Astrocyte (in vitro differentiated cells and primary cell): ENCODE measurements at regions not wholly inside any gene's neighbourhood (a gene's known extent, or its start where the extent isn't known, plus 50 kb on each side); places are given as distances from the start of the nearest gene placed in this dataset.

Source experiments
- DNase-seq: peaks from one replicate; pipeline ENCODE4 v3.0.0-alpha.2; 2010; ENCODE audit warnings: low read depth
- FAIRE-seq: peaks from 2 replicates; lab custom pipeline; 2011; peaks lifted over from hg19 to GRCh38; lab: Jason Lieb, UNC
- H2AFZ ChIP-seq: 2 replicates; pipeline ENCODE4 v1.6.0; 2012; ENCODE audit warnings: low read depth, low read length, inconsistent platforms
- H3K27ac ChIP-seq: 2 replicates; pipeline ENCODE4 v1.5.1; 2011; ENCODE audit warnings: low read depth, low read length, inconsistent platforms
- H3K27me3 ChIP-seq: 2 replicates; pipeline ENCODE4 v1.6.0; 2011; ENCODE audit warnings: low read length, inconsistent platforms; ENCODE audit not compliant: insufficient read depth
- H3K36me3 ChIP-seq: 2 replicates; pipeline ENCODE4 v1.5.1; 2011; ENCODE audit warnings: low read length, inconsistent platforms; ENCODE audit not compliant: insufficient read depth
- H3K4me1 ChIP-seq: 2 replicates; pipeline ENCODE4 v1.5.1; 2011; ENCODE audit warnings: low read length, inconsistent platforms; ENCODE audit not compliant: insufficient read depth
- H3K4me2 ChIP-seq: 2 replicates; pipeline ENCODE4 v1.6.0; 2012; ENCODE audit warnings: low read length, inconsistent platforms
- H3K4me3 ChIP-seq: 2 replicates; pipeline ENCODE4 v1.5.1; 2011; ENCODE audit warnings: low read depth, mild to moderate bottlenecking, low read length, inconsistent platforms; ENCODE audit not compliant: insufficient read depth
- H3K79me2 ChIP-seq: 2 replicates; pipeline ENCODE4 v1.6.0; 2012; ENCODE audit warnings: mild to moderate bottlenecking, low read length, inconsistent platforms; ENCODE audit not compliant: insufficient read depth
- H3K9ac ChIP-seq: 2 replicates; pipeline ENCODE4 v1.6.0; 2012; ENCODE audit warnings: mild to moderate bottlenecking, low read length, inconsistent platforms
- H3K9me3 ChIP-seq: 2 replicates; pipeline ENCODE4 v1.5.1; 2012; ENCODE audit warnings: low read depth, mild to moderate bottlenecking, low read length, inconsistent platforms; ENCODE audit not compliant: insufficient read depth
- H4K20me1 ChIP-seq: 2 replicates; pipeline ENCODE4 v1.6.0; 2012; ENCODE audit warnings: low read length, inconsistent platforms; ENCODE audit not compliant: insufficient read depth
- H3K27ac Mint-ChIP-seq: one replicate; pipeline ENCODE4 v1.8.0; 2021; ENCODE audit warnings: mild to moderate bottlenecking, mixed read lengths; ENCODE audit not compliant: unreplicated experiment
- H3K27me3 Mint-ChIP-seq: one replicate; pipeline ENCODE4 v1.8.0; 2021; ENCODE audit warnings: low read depth, mixed read lengths; ENCODE audit not compliant: unreplicated experiment
- H3K36me3 Mint-ChIP-seq: one replicate; pipeline ENCODE4 v1.8.0; 2021; ENCODE audit warnings: low read depth, mixed read lengths; ENCODE audit not compliant: unreplicated experiment
- H3K4me1 Mint-ChIP-seq: one replicate; pipeline ENCODE4 v1.8.0; 2021; ENCODE audit warnings: low read depth, mixed read lengths; ENCODE audit not compliant: unreplicated experiment
- H3K4me3 Mint-ChIP-seq: one replicate; pipeline ENCODE4 v1.8.0; 2021; ENCODE audit warnings: mild to moderate bottlenecking, moderate library complexity, mixed read lengths; ENCODE audit not compliant: unreplicated experiment
- H3K9me3 Mint-ChIP-seq: one replicate; pipeline ENCODE4 v1.8.0; 2021; ENCODE audit warnings: mild to moderate bottlenecking, mixed read lengths; ENCODE audit not compliant: unreplicated experiment
- EZH2 ChIP-seq: IDR thresholded peaks from 2 replicates; pipeline ENCODE4 v1.6.1; 2012; ENCODE audit warnings: mild to moderate bottlenecking, low read length, inconsistent platforms; ENCODE audit not compliant: insufficient read depth
- TF ChIP-seq, protein P1 (sequence below): IDR thresholded peaks from 2 replicates; pipeline ENCODE4 v1.5.1; 2011; ENCODE audit warnings: low read depth, mild to moderate bottlenecking, inconsistent platforms, low read length, moderate library complexity; ENCODE audit not compliant: insufficient read depth

DNA sequence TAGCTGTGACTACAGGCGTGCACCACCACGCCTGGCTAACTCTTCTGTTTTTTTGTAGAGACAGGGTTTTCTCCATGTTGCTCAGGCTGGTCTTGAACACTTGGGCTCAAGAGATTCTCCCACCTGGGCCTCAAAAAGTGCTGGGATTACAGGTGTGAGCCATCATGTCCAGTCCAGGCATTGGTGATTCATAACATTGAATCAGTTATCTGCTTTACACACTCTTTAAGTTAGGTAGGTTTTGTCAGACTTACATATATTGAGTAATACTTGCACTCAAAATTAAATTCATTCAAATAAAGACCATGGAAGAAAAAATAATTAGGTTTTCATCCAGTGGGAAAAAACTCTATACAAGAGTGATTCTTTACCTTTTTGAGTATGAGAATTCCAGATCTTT lies 93.2 kb upstream of the XPO1 start:
- DNase-seq (no peak), FAIRE-seq (no peak)
- no peaks in the 10 kb centered on the region for H3K36me3 Mint-ChIP-seq
- no peaks in the 10 kb centered on the region for H3K36me3 ChIP-seq
- H3K9me3 Mint-ChIP-seq: no peaks in the 10 kb centered on the region
- H3K4me3 Mint-ChIP-seq: no peak overlapping the region
- H3K4me2 ChIP-seq: no peak overlapping the region
- H3K4me1 Mint-ChIP-seq: peaks cover 7% of the 10 kb centered on the region
- H3K27ac ChIP-seq: no peak overlapping the region
- peaks cover 11% of the 10 kb centered on the region for H3K4me1 ChIP-seq
- no peak overlapping the region for H3K9ac ChIP-seq
- H3K9me3 ChIP-seq: no peaks in the 10 kb centered on the region
- no peak overlapping the region for H2AFZ ChIP-seq
- H4K20me1 ChIP-seq: no peaks in the 10 kb centered on the region
- no peak overlapping the region for H3K4me3 ChIP-seq
- no peak for TF ChIP-seq EZH2
- TF ChIP-seq, protein P1, sequence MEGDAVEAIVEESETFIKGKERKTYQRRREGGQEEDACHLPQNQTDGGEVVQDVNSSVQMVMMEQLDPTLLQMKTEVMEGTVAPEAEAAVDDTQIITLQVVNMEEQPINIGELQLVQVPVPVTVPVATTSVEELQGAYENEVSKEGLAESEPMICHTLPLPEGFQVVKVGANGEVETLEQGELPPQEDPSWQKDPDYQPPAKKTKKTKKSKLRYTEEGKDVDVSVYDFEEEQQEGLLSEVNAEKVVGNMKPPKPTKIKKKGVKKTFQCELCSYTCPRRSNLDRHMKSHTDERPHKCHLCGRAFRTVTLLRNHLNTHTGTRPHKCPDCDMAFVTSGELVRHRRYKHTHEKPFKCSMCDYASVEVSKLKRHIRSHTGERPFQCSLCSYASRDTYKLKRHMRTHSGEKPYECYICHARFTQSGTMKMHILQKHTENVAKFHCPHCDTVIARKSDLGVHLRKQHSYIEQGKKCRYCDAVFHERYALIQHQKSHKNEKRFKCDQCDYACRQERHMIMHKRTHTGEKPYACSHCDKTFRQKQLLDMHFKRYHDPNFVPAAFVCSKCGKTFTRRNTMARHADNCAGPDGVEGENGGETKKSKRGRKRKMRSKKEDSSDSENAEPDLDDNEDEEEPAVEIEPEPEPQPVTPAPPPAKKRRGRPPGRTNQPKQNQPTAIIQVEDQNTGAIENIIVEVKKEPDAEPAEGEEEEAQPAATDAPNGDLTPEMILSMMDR: no peak
- no peaks in the 10 kb centered on the region for H3K27me3 ChIP-seq
- no peaks in the 10 kb centered on the region for H3K79me2 ChIP-seq
- no peak overlapping the region for H3K27ac Mint-ChIP-seq
- peaks cover 3% of the 10 kb centered on the region for H3K27me3 Mint-ChIP-seq

DNA sequence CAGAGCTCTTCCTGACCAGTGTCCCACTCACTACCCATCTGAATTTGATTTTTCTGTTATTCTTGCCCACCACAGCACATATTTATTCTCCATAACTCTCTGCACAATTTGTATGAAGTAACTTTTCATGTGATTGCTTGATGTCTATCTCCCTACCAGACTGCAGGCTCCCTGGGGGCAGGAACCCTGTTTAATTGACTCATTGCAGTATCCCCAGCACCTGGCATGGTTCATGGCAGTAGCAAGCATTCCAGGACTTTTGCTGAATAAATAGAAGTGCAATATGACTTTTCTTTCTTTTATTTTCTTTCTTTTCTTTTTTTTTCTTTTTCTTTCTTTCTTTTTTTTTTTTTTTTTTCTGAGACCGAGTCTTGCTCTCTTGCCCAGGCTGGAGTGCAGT lies 88.7 kb upstream of the XPO1 start:
- Histone ChIP-seq H3K9me3 (no peaks in the 10 kb centered on the region), H3K36me3 (no peaks in the 10 kb centered on the region), H3K79me2 (no peaks in the 10 kb centered on the region), H3K4me3 (no peak overlapping the region), H3K27ac (no peak overlapping the region), H3K4me2 (no peak overlapping the region), H3K4me1 (no peaks in the 10 kb centered on the region), H4K20me1 (no peaks in the 10 kb centered on the region), H3K9ac (no peak overlapping the region), H3K27me3 (no peaks in the 10 kb centered on the region), H2AFZ (no peak overlapping the region)
- Mint-ChIP-seq H3K4me3 (no peak overlapping the region), H3K36me3 (no peaks in the 10 kb centered on the region), H3K27me3 (peaks cover 4% of the 10 kb centered on the region), H3K9me3 (no peaks in the 10 kb centered on the region), H3K27ac (no peak overlapping the region), H3K4me1 (no peaks in the 10 kb centered on the region)
- FAIRE-seq (no peak), DNase-seq (no peak)
- TF ChIP-seq EZH2: no peak
- TF ChIP-seq, protein P1: no peak

DNA sequence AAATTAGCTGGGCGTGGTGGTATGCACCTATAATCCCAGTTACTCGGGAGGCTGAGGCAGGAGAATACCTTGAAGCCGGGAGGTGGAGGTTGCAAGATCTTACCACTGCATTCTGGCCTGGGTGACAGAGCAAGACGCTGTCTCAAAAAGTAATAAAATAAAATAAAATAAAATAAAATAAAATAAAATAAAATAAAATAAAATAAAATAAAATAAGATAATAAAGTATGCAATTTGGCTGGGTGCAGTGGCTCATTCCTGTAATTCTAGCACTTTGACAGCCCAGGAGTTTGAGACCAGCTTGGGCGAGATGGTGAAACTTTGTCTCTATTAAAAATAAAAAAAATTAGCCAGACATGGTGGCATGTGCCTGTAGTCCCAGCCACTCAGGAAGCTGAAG lies 85.6 kb upstream of the XPO1 start:
- no peaks in the 10 kb centered on the region for H3K36me3 Mint-ChIP-seq
- H3K4me1 Mint-ChIP-seq: peaks cover 13% of the 10 kb centered on the region
- FAIRE-seq: no peak
- no peak overlapping the region for H3K4me3 Mint-ChIP-seq
- Histone ChIP-seq H3K4me3 (no peak overlapping the region), H2AFZ (no peak overlapping the region), H4K20me1 (no peaks in the 10 kb centered on the region), H3K27me3 (no peaks in the 10 kb centered on the region), H3K36me3 (no peaks in the 10 kb centered on the region), H3K79me2 (no peaks in the 10 kb centered on the region), H3K4me2 (no peak overlapping the region), H3K9me3 (no peaks in the 10 kb centered on the region), H3K4me1 (peaks cover 17% of the 10 kb centered on the region), H3K9ac (no peak overlapping the region), H3K27ac (no peak overlapping the region)
- H3K27ac Mint-ChIP-seq: no peak overlapping the region
- TF ChIP-seq EZH2: no peak
- TF ChIP-seq, protein P1: no peak
- no peak for DNase-seq
- no peaks in the 10 kb centered on the region for H3K9me3 Mint-ChIP-seq
- H3K27me3 Mint-ChIP-seq: peaks cover 4% of the 10 kb centered on the region
